RWPE2 (cell line): ENCODE measurements at regions not wholly inside any gene's neighbourhood (a gene's known extent, or its start where the extent isn't known, plus 50 kb on each side); places are given as distances from the start of the nearest gene placed in this dataset.

ENCODE experiments used
- ATAC-seq: fragments of 200-7000 bp; cut with Tn5 transposase; 3 replicates; pipeline ENCODE4 v1.9.1; 2021; ENCODE audit warnings: low read depth
- DNase-seq: peaks from one replicate; pipeline ENCODE4 v3.0.0-alpha.2; 2020; ENCODE audit warnings: low spot score
- H3K27ac ChIP-seq: fragments of 450-650 bp; 2 replicates; pipeline ENCODE4 v1.5.1; 2017; ENCODE audit warnings: mild to moderate bottlenecking; ENCODE audit not compliant: poor library complexity, severe bottlenecking
- H3K27me3 ChIP-seq: fragments of 250-450 bp; sonication (Bioruptor Pico); 2 replicates; pipeline ENCODE4 v1.5.1; 2021; ENCODE audit warnings: mild to moderate bottlenecking, moderate library complexity; ENCODE audit not compliant: insufficient read depth, poor library complexity, severe bottlenecking
- H3K36me3 ChIP-seq: fragments of 250-450 bp; sonication (Bioruptor Pico); 2 replicates; pipeline ENCODE4 v1.5.1; 2020; ENCODE audit warnings: low read depth, mild to moderate bottlenecking, moderate library complexity
- H3K4me1 ChIP-seq: fragments of 250-450 bp; sonication (Bioruptor Pico); 2 replicates; pipeline ENCODE4 v1.5.1; 2021; ENCODE audit warnings: mild to moderate bottlenecking, moderate library complexity; ENCODE audit not compliant: insufficient read depth, poor library complexity, severe bottlenecking
- H3K4me3 ChIP-seq: fragments of 250-450 bp; sonication (Bioruptor Pico); 2 replicates; pipeline ENCODE4 v1.5.1; 2021; ENCODE audit warnings: mild to moderate bottlenecking, moderate library complexity; ENCODE audit not compliant: severe bottlenecking
- H3K9me3 ChIP-seq: fragments of 250-450 bp; sonication (Bioruptor Pico); 2 replicates; pipeline ENCODE4 v1.5.1; 2021; ENCODE audit warnings: mild to moderate bottlenecking, moderate library complexity; ENCODE audit not compliant: severe bottlenecking
- CTCF ChIP-seq: fragments of 450-650 bp; IDR thresholded peaks from one replicate; pipeline ENCODE4 v1.5.1; 2017; ENCODE audit warnings: mild to moderate bottlenecking, moderate library complexity; ENCODE audit not compliant: poor library complexity, severe bottlenecking

GRCh38 chr5:58197875-58198274, 262.0 kb downstream of the PLK2 start:
- H3K27ac ChIP-seq: no peak overlapping the region
- H3K9me3 ChIP-seq: no peaks in the 10 kb centered on the region
- DNase-seq (no peak), ATAC-seq (no peak)
- H3K27me3 ChIP-seq: no peaks in the 10 kb centered on the region
- TF ChIP-seq CTCF: no peak
- H3K4me3 ChIP-seq: no peak overlapping the region
- H3K36me3 ChIP-seq: no peaks in the 10 kb centered on the region
- H3K4me1 ChIP-seq: no peaks in the 10 kb centered on the region

- Histone ChIP-seq H3K27me3 (no peaks in the 10 kb centered on the region), H3K4me1 (peaks cover 25% of the 10 kb centered on the region), H3K36me3 (no peaks in the 10 kb centered on the region), H3K4me3 (no peak overlapping the region), H3K9me3 (no peaks in the 10 kb centered on the region), H3K27ac (no peak overlapping the region)
- DNase-seq: no peak
- no peak for ATAC-seq
- no peak for TF ChIP-seq CTCF
Measured at GRCh38 chr5:58191443-58191842, 268.4 kb downstream of the PLK2 start.

GRCh38 chr5:58188262-58188651, 271.6 kb downstream of the PLK2 start:
- no peaks in the 10 kb centered on the region for H3K27me3 ChIP-seq
- peak; percentile 64 for TF ChIP-seq CTCF
- ATAC-seq (peak; percentile 93), DNase-seq (no peak)
- peak overlapping the region; percentile 70 for H3K27ac ChIP-seq
- H3K4me3 ChIP-seq: no peak overlapping the region
- H3K9me3 ChIP-seq: no peaks in the 10 kb centered on the region
- H3K36me3 ChIP-seq: no peaks in the 10 kb centered on the region
- H3K4me1 ChIP-seq: peaks cover 47% of the 10 kb centered on the region

GRCh38 chr5:58187432-58188261, 272.2 kb downstream of the PLK2 start:
- no peaks in the 10 kb centered on the region for H3K9me3 ChIP-seq
- ATAC-seq (peak; percentile 2; the same call in 1 of the 3 replicates), DNase-seq (no peak)
- peak overlapping the region; percentile 70 for H3K27ac ChIP-seq
- H3K27me3 ChIP-seq: no peaks in the 10 kb centered on the region
- peaks cover 50% of the 10 kb centered on the region for H3K4me1 ChIP-seq
- no peak for TF ChIP-seq CTCF
- no peak overlapping the region for H3K4me3 ChIP-seq
- no peaks in the 10 kb centered on the region for H3K36me3 ChIP-seq

DNA sequence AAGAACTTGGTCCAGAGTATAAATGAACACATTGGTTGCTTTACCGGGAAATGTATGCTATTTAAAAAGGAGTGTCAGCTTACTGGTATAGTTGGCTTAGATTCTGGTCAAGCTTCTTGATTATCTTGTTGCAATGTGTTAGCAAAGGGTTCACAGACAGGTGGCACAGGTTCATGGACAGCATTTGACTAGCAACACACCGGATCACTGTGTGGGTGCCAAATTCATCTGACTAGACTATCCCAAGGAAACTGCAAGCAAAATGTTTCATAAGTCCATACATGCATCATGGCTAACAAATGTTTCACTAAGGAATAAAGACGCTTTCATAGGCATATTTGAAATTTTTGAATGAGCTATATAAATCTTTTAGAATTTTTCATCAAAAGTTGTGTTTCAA, 274.1 kb downstream of the PLK2 start:
- Histone ChIP-seq H3K4me1 (peaks cover 50% of the 10 kb centered on the region), H3K36me3 (no peaks in the 10 kb centered on the region), H3K27ac (peak overlapping the region; percentile 70), H3K27me3 (no peaks in the 10 kb centered on the region), H3K4me3 (no peak overlapping the region), H3K9me3 (no peaks in the 10 kb centered on the region)
- no peak for TF ChIP-seq CTCF
- ATAC-seq (peak; percentile 15; the same call in 1 of the 3 replicates), DNase-seq (no peak)
